ENCODE measurements at regions not wholly inside any gene's neighbourhood (a gene's known extent, or its start where the extent isn't known, plus 50 kb on each side); places are given as distances from the start of the nearest gene placed in this dataset.
"Not testable (repeated sequence)": the region's sequence is repeated elsewhere in the genome, so short reads cannot be mapped to it uniquely, and the experiment has no call there.

DNA sequence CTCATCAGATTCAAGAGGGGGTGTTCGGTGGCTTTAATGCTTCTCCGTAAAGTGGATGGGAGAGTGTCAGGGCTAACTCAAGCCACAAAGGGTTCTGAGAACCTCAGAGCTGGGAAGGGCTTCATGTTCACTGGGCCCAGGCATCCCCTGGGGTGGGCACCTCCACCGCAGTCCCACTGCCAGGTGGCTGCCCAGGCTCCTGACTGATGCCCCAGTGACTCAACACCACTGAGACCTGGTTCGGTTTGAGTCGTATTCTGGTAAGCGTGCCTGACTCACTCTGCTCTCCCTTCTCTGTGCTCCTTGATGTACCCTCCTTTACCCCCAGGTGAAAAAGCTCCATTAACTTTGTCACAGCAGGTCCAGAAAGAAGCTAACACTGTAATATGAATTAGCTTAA lies 304.6 kb downstream of the RPLP1 start:
- WGBS: 97% methylated on average over 6 of the region's 6 CpGs
- Histone ChIP-seq H3K36me3 (ENCODE audit: insufficient read depth) (no peaks in the 10 kb centered on the region), H3K4me1 (ENCODE audit: insufficient read depth) (peaks cover 2% of the 10 kb centered on the region), H3K27ac (ENCODE audit: low read depth) (no peak overlapping the region), H3K4me3 (ENCODE audit: low read depth, low read length) (no peak overlapping the region)
- DNase-seq (ENCODE audit: extremely low spot score): no peak

GRCh38 chr15:69758291-69758771 lies 305.7 kb downstream of the RPLP1 start:
- H3K27ac ChIP-seq (ENCODE audit: low read depth): no peak overlapping the region
- no peak overlapping the region for H3K4me3 ChIP-seq (ENCODE audit: low read depth, low read length)
- no peak for DNase-seq (ENCODE audit: extremely low spot score)
- peaks cover 2% of the 10 kb centered on the region for H3K4me1 ChIP-seq (ENCODE audit: insufficient read depth)
- 51% methylated on average over 2 of the region's 2 CpGs for WGBS
- no peaks in the 10 kb centered on the region for H3K36me3 ChIP-seq (ENCODE audit: insufficient read depth)

DNA sequence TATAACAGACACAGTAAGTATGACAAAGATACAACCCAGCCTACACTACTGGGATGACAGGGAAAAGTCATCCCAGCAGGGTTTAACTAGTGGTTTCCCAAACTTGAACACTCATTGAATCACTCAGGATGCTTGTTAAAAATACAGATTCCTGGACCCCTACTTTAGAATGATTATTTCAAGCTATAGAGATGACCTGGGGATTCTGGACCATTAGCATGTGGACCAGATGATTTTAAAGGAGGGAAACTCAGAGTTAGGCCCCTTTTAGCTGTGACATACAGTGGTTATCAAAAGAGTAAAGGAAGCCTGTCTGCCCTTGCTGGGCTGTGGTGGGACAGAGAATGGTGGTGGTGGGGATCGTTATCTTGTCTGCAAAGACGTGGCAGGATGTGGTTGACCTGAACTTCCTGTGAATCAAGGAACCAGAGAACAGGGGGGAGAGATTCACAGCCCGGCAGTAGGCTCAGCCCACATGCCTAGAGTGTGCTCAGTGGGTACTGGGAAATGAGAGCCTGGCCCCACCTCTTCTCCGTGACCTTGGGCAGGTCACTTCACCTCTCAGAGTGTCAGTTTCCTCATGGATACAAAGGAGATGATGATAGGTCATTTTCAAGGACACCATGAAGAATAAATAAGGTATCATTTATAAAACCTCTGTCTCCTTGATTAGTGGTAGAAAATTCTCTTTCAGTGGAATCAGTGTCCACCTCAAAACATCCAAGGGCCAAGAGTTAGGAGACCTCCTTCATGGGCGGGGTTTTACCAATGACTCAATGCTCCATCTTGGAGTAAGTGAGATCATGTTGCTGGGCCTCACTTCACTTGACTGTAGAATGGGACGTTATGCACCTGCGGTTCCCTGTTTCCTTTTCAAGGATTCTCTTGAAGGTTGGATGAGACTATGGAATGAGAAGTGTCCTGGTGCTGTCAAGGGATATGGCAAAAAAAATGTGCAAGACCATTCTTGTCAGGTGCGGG lies 306.5 kb downstream of the RPLP1 start:
- DNase-seq (ENCODE audit: extremely low spot score): no peak
- Histone ChIP-seq H3K4me3 (ENCODE audit: low read depth, low read length) (no peak overlapping the region), H3K4me1 (ENCODE audit: insufficient read depth) (peaks cover 2% of the 10 kb centered on the region), H3K36me3 (ENCODE audit: insufficient read depth) (no peaks in the 10 kb centered on the region), H3K27ac (ENCODE audit: low read depth) (no peak overlapping the region)
- WGBS: 82% methylated on average over 8 of the region's 8 CpGs

DNA sequence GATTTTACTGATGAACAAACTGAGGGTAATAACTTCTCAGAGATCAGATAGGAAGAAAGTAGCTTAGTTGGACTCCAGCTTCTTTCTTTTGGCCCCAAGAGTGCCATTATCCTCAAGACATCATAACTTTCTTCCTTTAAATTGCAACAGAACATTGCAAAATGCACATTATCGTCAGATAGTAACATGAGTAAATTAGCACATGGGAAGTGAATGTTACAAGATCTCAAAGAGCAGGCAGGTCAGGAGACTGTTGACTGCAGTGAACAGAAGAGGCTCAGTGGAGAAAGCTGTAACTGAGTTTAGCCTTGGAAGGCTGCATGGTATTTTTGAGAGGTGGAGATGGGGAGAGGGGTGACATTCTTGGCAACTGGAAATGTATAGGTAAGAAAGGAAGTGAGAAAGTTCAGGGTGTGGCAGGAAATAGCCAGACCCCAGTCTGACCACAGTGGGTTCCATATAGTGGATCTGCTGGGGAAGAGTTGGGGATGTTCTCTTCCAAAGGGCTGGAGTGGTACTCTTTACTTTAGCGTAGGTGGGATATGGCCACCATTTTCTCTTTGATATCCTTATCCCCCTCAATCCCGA lies 307.7 kb downstream of the RPLP1 start:
- Histone ChIP-seq H3K4me3 (ENCODE audit: low read depth, low read length) (no peak overlapping the region), H3K36me3 (ENCODE audit: insufficient read depth) (no peaks in the 10 kb centered on the region), H3K27ac (ENCODE audit: low read depth) (no peak overlapping the region), H3K4me1 (ENCODE audit: insufficient read depth) (peaks cover 2% of the 10 kb centered on the region)
- no peak for DNase-seq (ENCODE audit: extremely low spot score)
- 56% methylated on average over 3 of the region's 3 CpGs for WGBS

DNA sequence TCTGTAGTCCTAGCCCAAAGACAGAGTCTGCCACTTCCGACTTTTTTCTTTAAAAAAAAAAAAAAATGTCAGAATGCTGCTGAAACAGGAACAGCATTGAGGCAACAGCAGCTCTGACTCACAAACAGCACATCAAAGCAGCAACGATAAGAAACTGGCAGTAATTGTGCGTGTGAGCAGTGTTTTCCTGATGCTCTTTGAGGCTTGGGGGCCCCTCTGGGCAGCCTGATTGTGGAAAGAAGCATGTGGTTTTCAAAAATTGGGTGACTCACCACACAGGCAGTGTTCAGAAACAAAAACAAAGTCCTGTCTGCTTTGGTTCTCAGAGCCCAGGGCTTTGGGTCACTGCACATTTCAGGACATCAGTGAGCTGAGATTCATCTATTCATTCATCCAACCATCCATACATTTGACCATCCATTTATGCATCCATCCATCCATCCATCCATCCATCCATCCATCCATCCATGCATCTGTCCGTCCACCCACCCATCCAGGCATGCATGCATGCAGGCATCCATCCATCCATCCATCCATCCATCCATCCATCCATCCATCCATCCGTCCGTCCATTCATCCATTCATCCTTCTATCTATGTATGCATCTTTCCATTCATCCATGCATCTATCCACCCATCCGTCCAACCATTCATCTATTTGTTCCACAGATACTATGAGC lies 308.4 kb downstream of the RPLP1 start:
- WGBS: 54% methylated on average over 7 of the region's 7 CpGs
- DNase-seq (ENCODE audit: extremely low spot score): peak; percentile 21
- no peak overlapping the region for H3K4me3 ChIP-seq (ENCODE audit: low read depth, low read length)
- H3K4me1 ChIP-seq (ENCODE audit: insufficient read depth): peaks cover 2% of the 10 kb centered on the region
- H3K27ac ChIP-seq (ENCODE audit: low read depth): no peak overlapping the region
- H3K36me3 ChIP-seq (ENCODE audit: insufficient read depth): no peaks in the 10 kb centered on the region

GRCh38 chr15:69762373-69763148 lies 309.9 kb downstream of the RPLP1 start:
- no peaks in the 10 kb centered on the region for H3K36me3 ChIP-seq (ENCODE audit: insufficient read depth)
- DNase-seq (ENCODE audit: extremely low spot score): no peak
- no peak overlapping the region for H3K4me3 ChIP-seq (ENCODE audit: low read depth, low read length)
- WGBS: 75% methylated on average over 6 of the region's 6 CpGs
- peaks cover 2% of the 10 kb centered on the region for H3K4me1 ChIP-seq (ENCODE audit: insufficient read depth)
- no peak overlapping the region for H3K27ac ChIP-seq (ENCODE audit: low read depth)

GRCh38 chr15:69763831-69764230 lies 311.2 kb downstream of the RPLP1 start:
- H3K4me1 ChIP-seq (ENCODE audit: insufficient read depth): peaks cover 2% of the 10 kb centered on the region
- no peak overlapping the region for H3K4me3 ChIP-seq (ENCODE audit: low read depth, low read length)
- no peak overlapping the region for H3K27ac ChIP-seq (ENCODE audit: low read depth)
- 56% methylated on average over 3 of the region's 3 CpGs for WGBS
- no peak for DNase-seq (ENCODE audit: extremely low spot score)
- H3K36me3 ChIP-seq (ENCODE audit: insufficient read depth): no peaks in the 10 kb centered on the region

- Histone ChIP-seq H3K4me1 (ENCODE audit: insufficient read depth) (no peaks in the 10 kb centered on the region), H3K4me3 (ENCODE audit: low read depth, low read length) (no peak overlapping the region), H3K27ac (ENCODE audit: low read depth) (no peak overlapping the region), H3K36me3 (ENCODE audit: insufficient read depth) (no peaks in the 10 kb centered on the region)
- DNase-seq (ENCODE audit: extremely low spot score): no peak
These were observed 313.5 kb downstream of the RPLP1 start for GRCh38 chr15:69766156-69766555.

- no peaks in the 10 kb centered on the region for H3K4me1 ChIP-seq (ENCODE audit: insufficient read depth)
- no peaks in the 10 kb centered on the region for H3K36me3 ChIP-seq (ENCODE audit: insufficient read depth)
- H3K4me3 ChIP-seq (ENCODE audit: low read depth, low read length): no peak overlapping the region
- no peak overlapping the region for H3K27ac ChIP-seq (ENCODE audit: low read depth)
- 85% methylated on average over 4 of the region's 4 CpGs for WGBS
- DNase-seq (ENCODE audit: extremely low spot score): no peak
These were observed 314.6 kb downstream of the RPLP1 start for GRCh38 chr15:69767191-69767590.

DNA sequence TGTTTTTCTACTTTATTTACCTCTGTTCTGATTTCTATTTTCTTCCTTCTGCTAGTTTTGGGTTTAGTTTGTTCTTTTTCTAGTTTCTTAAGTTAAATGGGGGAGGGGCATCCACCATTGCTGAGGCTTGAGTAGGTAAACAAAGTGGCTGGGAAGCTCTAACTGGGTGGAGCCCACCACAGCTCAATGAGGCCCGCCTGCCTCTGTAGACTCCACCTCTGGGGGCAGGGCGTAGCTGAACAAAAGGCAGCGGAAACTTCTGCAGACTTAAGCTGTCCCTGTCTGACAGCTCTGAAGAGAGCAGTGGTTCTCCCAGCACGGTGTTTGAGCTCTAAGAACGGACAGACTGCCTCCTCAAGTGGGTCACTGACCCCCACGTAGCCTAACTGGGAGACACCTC lies 316.7 kb downstream of the RPLP1 start:
- 50% methylated on average over 6 of the region's 6 CpGs for WGBS
- DNase-seq (ENCODE audit: extremely low spot score); H3K4me3 ChIP-seq (ENCODE audit: low read depth, low read length); H3K27ac ChIP-seq (ENCODE audit: low read depth); H3K4me1 ChIP-seq (ENCODE audit: insufficient read depth); H3K36me3 ChIP-seq (ENCODE audit: insufficient read depth): not testable (repeated sequence)

DNA sequence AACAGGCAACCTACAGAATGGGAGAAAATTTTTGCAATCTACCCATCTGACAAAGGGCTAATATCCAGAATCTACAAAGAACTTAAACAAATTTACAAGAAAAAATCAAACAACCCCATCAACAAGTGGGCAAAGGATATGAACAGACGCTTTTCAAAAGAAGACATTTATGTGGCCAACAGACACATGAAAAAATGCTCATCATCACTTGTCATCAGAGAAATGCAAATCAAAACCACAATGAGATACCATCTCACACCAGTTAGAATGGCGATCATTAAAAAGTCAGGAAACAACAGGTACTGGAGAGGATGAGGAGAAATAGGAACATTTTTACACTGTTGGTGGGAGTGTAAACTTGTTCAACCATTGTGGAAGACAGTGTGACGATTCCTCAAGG lies 321.6 kb downstream of the RPLP1 start:
- not testable (repeated sequence) for H3K4me1 ChIP-seq (ENCODE audit: insufficient read depth); H3K4me3 ChIP-seq (ENCODE audit: low read depth, low read length); DNase-seq (ENCODE audit: extremely low spot score); H3K36me3 ChIP-seq (ENCODE audit: insufficient read depth); H3K27ac ChIP-seq (ENCODE audit: low read depth)
- 88% methylated on average over 3 of the region's 3 CpGs for WGBS

GRCh38 chr15:69774711-69775110 lies 322.1 kb downstream of the RPLP1 start:
- 99% methylated on average over 2 of the region's 2 CpGs for WGBS
- H3K4me3 ChIP-seq (ENCODE audit: low read depth, low read length); H3K4me1 ChIP-seq (ENCODE audit: insufficient read depth); H3K36me3 ChIP-seq (ENCODE audit: insufficient read depth); H3K27ac ChIP-seq (ENCODE audit: low read depth); DNase-seq (ENCODE audit: extremely low spot score): not testable (repeated sequence)

- H3K4me3 ChIP-seq (ENCODE audit: low read depth, low read length): no peak overlapping the region
- no peak overlapping the region for H3K27ac ChIP-seq (ENCODE audit: low read depth)
- no peaks in the 10 kb centered on the region for H3K4me1 ChIP-seq (ENCODE audit: insufficient read depth)
- H3K36me3 ChIP-seq (ENCODE audit: insufficient read depth): no peaks in the 10 kb centered on the region
- 81% methylated on average over 2 of the region's 2 CpGs for WGBS
- DNase-seq (ENCODE audit: extremely low spot score): no peak
These were observed 320.4 kb downstream of the TLE3 start for GRCh38 chr15:69777356-69777755.

All from urinary bladder (tissue), 3 donors.